ENCODE measurements at regions not wholly inside any gene's neighbourhood (a gene's known extent, or its start where the extent isn't known, plus 50 kb on each side); places are given as distances from the start of the nearest gene placed in this dataset.

DNA sequence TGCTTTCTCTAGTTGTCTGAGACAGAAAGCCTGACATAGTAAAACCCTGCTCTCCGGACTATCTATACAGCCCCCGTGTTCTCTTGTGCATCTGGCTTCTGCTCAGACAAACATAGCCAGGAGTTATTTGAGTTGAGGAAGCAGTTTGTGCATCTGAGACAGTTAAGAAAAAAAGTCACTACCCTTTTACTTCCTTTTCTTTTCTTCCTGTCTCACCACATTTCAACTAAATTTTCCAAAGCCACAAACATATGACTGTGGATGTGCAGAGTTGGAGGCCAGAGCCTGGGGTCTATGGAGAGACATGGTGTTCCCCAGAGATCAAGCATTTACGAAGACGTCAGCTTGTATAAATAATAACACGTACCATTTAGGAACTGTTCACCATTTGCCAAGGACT is 158.5 kb upstream of the FGGY start:
- TF ChIP-seq CTCF (IDR thresholded peaks at IDR 0.05; ENCODE audit: insufficient read depth, low read depth, low read length): no peak
- TF ChIP-seq EZH2 (IDR thresholded peaks at IDR 0.05; ENCODE audit: insufficient read depth, low read length): no peak

Measured in astrocyte (in vitro differentiated cells and primary cell).